Bronchial epithelial cell (primary cell): ENCODE measurements at regions not wholly inside any gene's neighbourhood (a gene's known extent, or its start where the extent isn't known, plus 50 kb on each side); places are given as distances from the start of the nearest gene placed in this dataset.

Source experiments
- DNase-seq: peaks from one replicate; pipeline ENCODE4 v3.0.0-alpha.2; 2010; ENCODE audit warnings: low read depth
- FAIRE-seq: peaks from 2 replicates; lab custom pipeline; 2011; peaks lifted over from hg19 to GRCh38; lab: Jason Lieb, UNC
- H3K27me3 ChIP-seq: 2 replicates; pipeline ENCODE4 v1.5.1; 2011; ENCODE audit warnings: low read length; ENCODE audit not compliant: control insufficient read depth, insufficient read depth
- H3K36me3 ChIP-seq: 2 replicates; pipeline ENCODE4 v1.5.1; 2011; ENCODE audit warnings: low read length; ENCODE audit not compliant: control insufficient read depth, insufficient read depth
- H3K4me3 ChIP-seq: 2 replicates; pipeline ENCODE4 v1.5.1; 2011; ENCODE audit warnings: mild to moderate bottlenecking, low read depth, low read length, control low read depth
- TF ChIP-seq, protein P1 (sequence below): IDR thresholded peaks from 2 replicates; pipeline ENCODE4 v1.5.1; 2011; ENCODE audit warnings: mild to moderate bottlenecking, moderate library complexity, low read length, control low read depth, inconsistent platforms; ENCODE audit not compliant: insufficient read depth, severe bottlenecking

DNA sequence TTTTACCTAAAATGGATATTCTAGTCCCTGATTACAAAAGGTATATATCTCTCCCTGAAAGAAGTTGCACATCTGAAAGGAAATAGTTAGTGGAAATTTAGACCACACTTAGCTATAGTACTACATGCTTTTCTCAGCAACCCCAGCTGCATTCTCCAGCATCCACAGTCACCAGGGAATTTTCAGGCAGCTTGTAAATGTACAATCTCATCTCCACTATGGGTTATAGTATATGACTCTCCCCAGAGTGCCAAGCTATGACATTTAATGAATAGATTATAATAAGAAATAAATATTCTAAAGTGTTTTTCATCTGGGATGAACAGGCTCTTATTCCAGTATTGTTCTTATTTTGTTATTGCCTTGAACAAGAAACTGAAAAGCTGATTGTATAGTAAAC lies 197.6 kb upstream of the HNRNPA3 start:
- DNase-seq (no peak), FAIRE-seq (no peak)
- Histone ChIP-seq H3K36me3 (no peaks in the 10 kb centered on the region), H3K27me3 (no peaks in the 10 kb centered on the region), H3K4me3 (no peak overlapping the region)
- TF ChIP-seq, protein P1, sequence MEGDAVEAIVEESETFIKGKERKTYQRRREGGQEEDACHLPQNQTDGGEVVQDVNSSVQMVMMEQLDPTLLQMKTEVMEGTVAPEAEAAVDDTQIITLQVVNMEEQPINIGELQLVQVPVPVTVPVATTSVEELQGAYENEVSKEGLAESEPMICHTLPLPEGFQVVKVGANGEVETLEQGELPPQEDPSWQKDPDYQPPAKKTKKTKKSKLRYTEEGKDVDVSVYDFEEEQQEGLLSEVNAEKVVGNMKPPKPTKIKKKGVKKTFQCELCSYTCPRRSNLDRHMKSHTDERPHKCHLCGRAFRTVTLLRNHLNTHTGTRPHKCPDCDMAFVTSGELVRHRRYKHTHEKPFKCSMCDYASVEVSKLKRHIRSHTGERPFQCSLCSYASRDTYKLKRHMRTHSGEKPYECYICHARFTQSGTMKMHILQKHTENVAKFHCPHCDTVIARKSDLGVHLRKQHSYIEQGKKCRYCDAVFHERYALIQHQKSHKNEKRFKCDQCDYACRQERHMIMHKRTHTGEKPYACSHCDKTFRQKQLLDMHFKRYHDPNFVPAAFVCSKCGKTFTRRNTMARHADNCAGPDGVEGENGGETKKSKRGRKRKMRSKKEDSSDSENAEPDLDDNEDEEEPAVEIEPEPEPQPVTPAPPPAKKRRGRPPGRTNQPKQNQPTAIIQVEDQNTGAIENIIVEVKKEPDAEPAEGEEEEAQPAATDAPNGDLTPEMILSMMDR, result no peak

DNA sequence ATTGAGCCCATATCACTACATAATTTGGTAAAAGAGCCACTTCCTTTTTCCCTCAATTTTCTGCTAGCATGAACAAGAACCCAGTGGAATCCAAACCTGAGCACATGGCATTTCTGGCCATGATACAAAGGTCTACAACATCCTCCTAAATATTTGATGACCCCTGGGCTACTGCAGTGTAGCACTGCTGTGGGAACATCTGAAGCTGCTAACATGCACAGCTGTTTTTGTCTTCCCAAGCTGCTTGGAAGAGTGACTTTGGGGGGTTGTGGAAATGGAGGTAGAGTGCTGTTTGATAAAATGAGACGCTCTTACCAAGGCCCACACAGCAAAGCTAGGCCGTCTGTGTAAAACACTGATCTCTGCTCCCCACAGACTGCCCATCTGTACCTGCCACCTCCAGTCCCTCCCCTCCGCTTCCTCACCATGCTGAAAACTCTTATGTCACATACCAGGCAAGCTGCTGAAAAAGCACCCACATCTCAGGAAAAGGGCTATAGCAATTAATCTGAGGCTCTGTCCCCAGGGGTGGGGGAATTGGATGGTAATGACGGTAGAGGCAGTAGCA lies 197.2 kb upstream of the HNRNPA3 start:
- Histone ChIP-seq H3K4me3 (no peak overlapping the region), H3K36me3 (no peaks in the 10 kb centered on the region), H3K27me3 (no peaks in the 10 kb centered on the region)
- FAIRE-seq, result no peak
- TF ChIP-seq, protein P1, result no peak
- no peak for DNase-seq

DNA sequence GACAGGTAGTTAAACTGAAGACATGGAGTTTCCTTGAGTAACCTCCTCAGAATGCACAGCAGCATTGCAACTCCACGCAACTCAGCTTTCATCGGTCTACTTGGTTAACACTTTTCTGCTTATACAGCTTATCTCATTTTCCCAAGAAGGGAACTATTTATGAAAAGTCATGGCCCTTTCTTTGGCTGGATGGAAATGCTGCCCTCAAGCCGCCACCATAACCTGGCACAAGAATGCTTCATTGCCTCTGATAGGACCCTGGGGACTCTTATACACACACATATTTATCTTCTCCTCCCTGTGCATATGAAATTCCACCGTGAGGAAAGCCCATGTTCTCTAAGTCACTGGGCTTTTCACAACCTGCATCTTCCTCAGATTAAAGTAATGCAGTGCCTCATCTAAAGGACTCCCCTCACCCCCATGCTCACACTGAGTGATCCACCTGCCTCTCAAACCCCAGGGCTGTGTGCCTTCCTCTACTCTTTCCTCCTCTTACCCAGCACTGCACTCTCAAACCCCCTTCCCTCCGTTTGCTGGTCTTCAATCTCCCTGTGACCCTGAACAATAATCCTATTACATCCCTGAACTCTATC lies 192.0 kb upstream of the HNRNPA3 start:
- FAIRE-seq (no peak), DNase-seq (no peak)
- no peaks in the 10 kb centered on the region for H3K36me3 ChIP-seq
- H3K4me3 ChIP-seq, result no peak overlapping the region
- TF ChIP-seq, protein P1, result no peak
- H3K27me3 ChIP-seq, result no peaks in the 10 kb centered on the region

DNA sequence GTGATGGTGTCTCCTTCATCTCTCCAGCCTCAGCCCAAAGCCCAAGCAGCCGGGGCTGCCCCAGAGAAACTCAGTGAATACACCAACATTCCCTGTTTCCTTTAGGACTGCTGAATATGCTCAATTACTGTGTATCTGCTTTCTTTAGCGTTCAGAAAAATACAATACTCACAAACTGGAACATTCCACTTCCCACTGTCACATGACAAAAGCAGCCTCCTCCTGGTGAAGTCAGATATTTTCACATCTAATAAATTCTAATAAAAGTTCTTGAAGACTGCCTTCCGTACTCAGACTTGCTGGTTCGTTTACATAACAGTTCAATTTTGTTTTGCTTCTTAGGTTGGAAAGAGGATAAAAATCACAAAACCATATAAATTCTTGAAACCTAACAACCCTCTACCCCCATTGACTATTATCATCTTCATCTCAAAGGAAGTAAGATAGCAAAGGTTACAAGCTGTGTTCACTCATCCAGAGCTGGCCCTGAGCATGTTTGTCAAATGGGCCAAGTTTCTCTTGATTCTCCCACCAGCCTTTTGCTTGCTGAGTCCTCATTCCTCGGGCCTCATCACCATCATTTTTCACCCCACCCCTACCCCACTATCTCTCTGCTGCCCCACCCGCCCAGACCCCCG lies 190.8 kb upstream of the HNRNPA3 start:
- Histone ChIP-seq H3K36me3 (no peaks in the 10 kb centered on the region), H3K4me3 (no peak overlapping the region), H3K27me3 (no peaks in the 10 kb centered on the region)
- TF ChIP-seq, protein P1, result no peak
- FAIRE-seq, result no peak
- no peak for DNase-seq

DNA sequence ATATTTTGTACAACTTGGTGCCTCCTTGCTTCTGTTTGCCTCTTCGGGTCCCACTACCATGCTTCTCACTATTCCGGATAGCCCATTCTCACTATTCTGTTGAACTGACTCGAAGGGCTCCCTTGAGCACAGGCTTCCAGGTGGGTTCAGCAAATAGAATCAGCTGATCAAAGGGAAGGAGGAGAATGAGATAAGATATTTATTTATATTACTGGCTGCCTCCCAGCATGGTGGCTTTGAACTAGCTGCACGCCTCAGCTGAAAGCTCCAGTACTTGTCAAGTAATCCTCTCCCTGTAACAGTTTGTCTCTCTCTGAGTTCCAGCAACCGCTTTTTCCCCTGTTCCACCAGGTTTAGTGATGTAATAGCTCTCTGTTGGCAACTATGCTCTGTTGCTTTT lies 187.8 kb upstream of the HNRNPA3 start:
- FAIRE-seq (no peak), DNase-seq (no peak)

More for the DNA sequence above, 187.8 kb upstream of the HNRNPA3 start:
- TF ChIP-seq, protein P1, result no peak
- H3K27me3 ChIP-seq, result no peaks in the 10 kb centered on the region
- H3K36me3 ChIP-seq, result no peaks in the 10 kb centered on the region
- no peak overlapping the region for H3K4me3 ChIP-seq
